Liver (tissue), 3 donors: ENCODE measurements at regions not wholly inside any gene's neighbourhood (a gene's known extent, or its start where the extent isn't known, plus 50 kb on each side); places are given as distances from the start of the nearest gene placed in this dataset.

Experiments used
- CTCF ChIP-seq: fragments of 150-350 bp; IDR thresholded peaks from 2 replicates; pipeline ENCODE4 v1.5.1; 2017; ENCODE audit warnings: improper control_type of control experiment, low read depth, low read length; ENCODE audit not compliant: missing input control
- SP1 ChIP-seq: IDR thresholded peaks from 2 replicates; pipeline ENCODE4 v1.6.1; 2018; ENCODE audit warnings: antibody characterized with exemption, mild to moderate bottlenecking
- TF ChIP-seq, protein P1 (sequence below): IDR thresholded peaks from 2 replicates; pipeline ENCODE4 v1.6.1; 2016; ENCODE audit warnings: antibody characterized with exemption
- donor health status: healthy.
- donor health status: healthy.

GRCh38 chr9:42378418-42378815 is 195.0 kb downstream of the SPATA31A6 start:
- TF ChIP-seq CTCF, result no peak
- TF ChIP-seq SP1, result no peak
- TF ChIP-seq, protein P1, sequence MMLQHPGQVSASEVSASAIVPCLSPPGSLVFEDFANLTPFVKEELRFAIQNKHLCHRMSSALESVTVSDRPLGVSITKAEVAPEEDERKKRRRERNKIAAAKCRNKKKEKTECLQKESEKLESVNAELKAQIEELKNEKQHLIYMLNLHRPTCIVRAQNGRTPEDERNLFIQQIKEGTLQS, result no peak
